ENCODE measurements at regions not wholly inside any gene's neighbourhood (a gene's known extent, or its start where the extent isn't known, plus 50 kb on each side); places are given as distances from the start of the nearest gene placed in this dataset.
"Not testable (repeated sequence)": the region's sequence is repeated elsewhere in the genome, so short reads cannot be mapped to it uniquely, and the experiment has no call there.

DNA sequence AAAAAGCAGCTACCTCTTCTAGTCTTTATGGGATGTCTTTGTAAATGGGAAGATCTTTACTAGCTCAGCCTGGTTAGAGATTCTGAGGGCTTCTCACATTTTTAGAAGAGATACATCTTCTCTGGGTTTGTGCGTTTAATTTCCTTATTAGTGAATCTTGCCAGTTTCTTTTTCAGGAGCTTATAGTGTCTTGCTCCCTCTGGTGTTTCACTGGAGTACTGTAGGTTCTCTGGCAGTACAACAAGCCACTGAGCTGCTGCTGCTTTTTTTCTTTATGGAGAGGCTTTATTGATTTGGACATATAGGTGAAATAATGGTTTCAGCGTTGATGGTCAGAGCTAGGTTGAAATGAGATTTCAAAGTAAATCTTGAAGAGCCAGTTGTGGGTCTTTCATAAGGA, 82.9 kb downstream of the LAS1L start:
- no peak for DNase-seq

DNA sequence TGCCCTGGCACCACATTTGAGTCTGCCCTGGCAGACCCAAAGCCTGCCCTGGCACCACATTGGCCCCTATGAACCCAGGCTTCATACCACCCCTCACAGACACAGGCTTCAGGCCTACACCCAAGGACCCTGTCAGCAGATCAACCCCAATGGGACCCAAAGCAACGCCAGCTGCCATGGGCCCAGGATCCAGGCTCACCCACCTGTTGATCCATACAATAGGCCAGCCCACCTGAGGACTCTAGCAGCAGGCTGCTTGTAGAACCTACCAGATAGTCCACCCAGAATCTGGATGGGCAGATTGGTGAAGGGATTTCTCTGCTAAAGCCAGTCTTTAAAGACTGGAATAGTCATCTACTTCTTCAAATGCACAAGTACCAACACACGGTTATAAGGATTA, 114.4 kb downstream of the LAS1L start:
- DNase-seq: no peak

DNA sequence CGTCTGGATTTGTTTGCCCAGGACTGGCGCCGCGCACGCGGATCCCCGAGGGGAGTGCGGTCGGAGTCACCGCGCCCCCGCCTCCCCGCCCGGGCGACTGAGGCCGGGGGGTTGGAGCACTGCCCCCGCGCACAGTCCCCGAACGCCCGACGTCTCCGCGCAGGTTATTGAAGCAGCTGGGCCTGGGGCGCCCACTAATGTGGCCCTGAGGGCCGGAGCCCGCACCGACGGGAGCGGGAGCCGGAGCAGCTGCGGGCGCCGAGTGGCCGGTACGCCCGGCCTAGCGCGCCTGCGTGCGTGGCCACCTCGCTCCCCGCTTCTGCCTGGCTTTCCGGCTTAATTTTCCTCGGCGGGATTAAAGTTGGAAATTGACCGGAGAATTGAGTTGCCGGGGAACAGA, 126.9 kb downstream of the LAS1L start:
- peak; percentile 5 for DNase-seq

DNA sequence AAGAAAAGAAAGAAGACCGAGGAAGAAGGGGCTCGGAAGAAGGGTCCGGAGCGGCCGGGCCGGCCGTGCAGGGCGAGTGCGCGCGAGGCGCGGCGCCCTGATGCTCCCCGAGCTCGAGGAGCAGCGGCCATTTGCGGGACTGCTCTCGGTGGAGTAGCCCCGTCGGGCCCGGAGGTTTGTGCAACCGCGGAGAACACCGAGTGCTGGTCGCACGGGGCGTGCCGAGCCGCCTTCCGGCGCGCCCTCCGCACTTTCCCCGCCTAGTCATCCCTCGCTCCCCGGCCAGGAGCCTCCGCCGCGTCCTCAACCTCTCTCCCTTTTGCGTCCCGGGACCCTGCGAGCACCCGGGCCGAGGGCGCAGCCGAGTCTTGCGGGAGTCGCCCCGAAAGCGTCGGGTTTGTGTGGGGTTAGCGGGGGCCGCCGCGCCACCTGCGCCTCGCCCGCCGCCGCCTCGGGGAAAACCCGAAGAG, 127.4 kb downstream of the LAS1L start:
- DNase-seq: no peak

DNA sequence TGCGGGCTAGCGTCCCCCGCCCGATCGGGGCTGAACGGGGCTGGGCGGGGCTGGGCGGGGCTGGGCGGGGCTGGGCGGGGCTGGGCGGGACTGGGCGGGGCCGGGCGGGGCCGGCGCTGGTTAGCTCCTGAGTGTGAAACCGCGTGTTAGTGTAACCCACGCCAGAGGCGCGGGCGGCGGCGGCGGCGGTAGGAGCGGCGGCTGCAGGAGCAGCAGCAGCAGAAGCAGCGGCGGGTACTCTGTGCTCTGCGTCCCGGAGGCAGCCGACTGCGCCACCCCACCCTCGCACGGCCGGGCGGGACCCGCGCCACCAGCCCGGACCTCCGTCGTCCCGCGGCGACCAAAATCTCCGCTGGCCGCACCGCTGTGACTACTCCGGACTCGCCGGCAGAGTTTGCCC, 128.1 kb downstream of the LAS1L start:
- DNase-seq: peak; percentile 1

DNA sequence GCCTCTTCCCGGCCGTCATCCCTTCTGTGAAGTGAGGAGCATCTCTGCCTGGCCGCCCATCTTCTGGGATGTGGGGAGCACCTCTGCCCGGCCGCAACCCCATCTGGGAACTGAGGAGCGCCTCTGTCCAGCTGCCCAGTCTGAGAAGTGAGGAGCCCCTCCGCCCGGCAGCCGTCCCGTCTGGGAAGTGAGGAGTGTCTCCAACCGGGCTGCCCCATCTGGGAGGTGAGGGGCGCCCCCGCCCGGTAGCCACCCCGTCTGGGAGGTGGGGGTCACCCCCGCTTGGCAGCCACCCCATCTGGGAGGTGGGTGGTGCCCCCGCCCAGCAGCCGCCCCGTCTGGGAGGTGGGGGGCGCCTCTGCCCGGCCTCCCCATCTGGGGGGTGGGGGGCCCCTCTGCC, 142.3 kb downstream of the LAS1L start:
- peak; percentile 8 for DNase-seq

DNA sequence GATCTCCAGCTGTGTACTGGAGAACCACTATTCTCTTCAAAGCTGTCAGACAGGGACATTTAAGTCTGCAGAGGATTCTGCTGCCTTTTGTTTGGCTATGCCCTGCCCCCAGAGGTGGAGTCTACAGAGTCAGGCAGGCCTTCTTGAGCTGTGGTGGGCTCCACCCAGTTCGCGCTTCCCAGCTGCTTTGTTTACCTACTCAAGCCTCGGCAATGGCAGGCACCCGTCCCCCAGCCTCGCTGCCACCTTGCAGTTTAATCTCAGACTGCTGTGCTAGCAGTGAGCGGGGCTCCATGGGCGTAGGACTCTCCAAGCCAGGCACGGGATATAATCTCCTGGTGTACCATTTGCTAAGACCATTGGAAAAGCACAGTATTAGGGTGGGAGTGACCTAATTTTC, 145.5 kb downstream of the LAS1L start:
- not testable (repeated sequence) for DNase-seq
